Parathyroid adenoma (tissue), 2 donors: ENCODE measurements at regions not wholly inside any gene's neighbourhood (a gene's known extent, or its start where the extent isn't known, plus 50 kb on each side); places are given as distances from the start of the nearest gene placed in this dataset.

Experiments
- H2AFZ ChIP-seq: fragments of 300-600 bp; sonication (generic); one replicate; pipeline ENCODE4 v1.7.0; 2017; ENCODE audit warnings: antibody characterized with exemption, mild to moderate bottlenecking
- H3K27ac ChIP-seq: fragments of 300-600 bp; sonication (generic); one replicate; pipeline ENCODE4 v1.7.0; 2017
- H3K27me3 ChIP-seq: fragments of 300-600 bp; sonication (generic); one replicate; pipeline ENCODE4 v1.7.0; 2017; ENCODE audit warnings: low read length; ENCODE audit not compliant: control insufficient read depth, insufficient read depth
- H3K36me3 ChIP-seq: fragments of 300-600 bp; sonication (generic); one replicate; pipeline ENCODE4 v1.7.0; 2017; ENCODE audit warnings: low read length; ENCODE audit not compliant: control insufficient read depth, insufficient read depth
- H3K4me1 ChIP-seq: fragments of 300-600 bp; sonication (generic); one replicate; pipeline ENCODE4 v1.7.0; 2017; ENCODE audit warnings: control low read depth
- H3K4me2 ChIP-seq: fragments of 300-600 bp; sonication (generic); one replicate; pipeline ENCODE4 v1.7.0; 2017; ENCODE audit warnings: low read length
- H3K4me3 ChIP-seq: fragments of 300-600 bp; sonication (generic); one replicate; pipeline ENCODE4 v1.7.0; 2017; ENCODE audit warnings: low read depth, low read length
- H3K79me2 ChIP-seq: fragments of 300-600 bp; sonication (generic); one replicate; pipeline ENCODE4 v1.7.0; 2017; ENCODE audit warnings: control low read depth
- H3K9ac ChIP-seq: fragments of 300-600 bp; sonication (generic); one replicate; pipeline ENCODE4 v1.7.0; 2017; ENCODE audit warnings: mild to moderate bottlenecking
- H3K9me3 ChIP-seq: fragments of 300-600 bp; sonication (generic); one replicate; pipeline ENCODE4 v1.7.0; 2017; ENCODE audit warnings: low read length; ENCODE audit not compliant: control insufficient read depth
- TF ChIP-seq, protein P1 (sequence below): fragments of 300-600 bp; sonication (generic); IDR thresholded peaks from one replicate; pipeline ENCODE4 v1.7.0; 2017; ENCODE audit warnings: antibody characterized with exemption, mild to moderate bottlenecking
- donor health status: primary hyperparathyroidism.

DNA sequence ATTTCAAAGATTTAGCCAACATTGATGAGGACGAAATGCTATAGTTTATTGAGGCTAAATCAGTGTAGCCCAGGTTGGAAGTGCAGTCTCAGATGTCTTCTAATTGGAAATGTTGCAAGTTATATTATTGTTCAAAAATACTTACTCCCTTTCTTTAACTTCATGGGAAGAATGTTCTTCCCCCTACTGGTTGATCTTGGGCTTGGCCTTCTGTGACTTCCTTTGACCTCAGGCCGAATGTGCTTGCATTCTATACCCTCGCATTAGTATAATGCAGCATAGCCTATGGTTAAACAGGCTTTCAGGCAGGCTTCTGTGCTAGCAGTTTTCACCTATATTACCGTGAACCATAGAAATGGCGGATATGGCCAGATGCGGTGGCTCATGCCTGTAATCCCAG lies 77.3 kb downstream of the RPE65 start:
- Histone ChIP-seq H2AFZ (no peak overlapping the region), H3K4me3 (no peak overlapping the region), H3K79me2 (no peaks in the 10 kb centered on the region), H3K27me3 (no peaks in the 10 kb centered on the region), H3K4me1 (no peaks in the 10 kb centered on the region), H3K4me2 (no peak overlapping the region), H3K9me3 (no peaks in the 10 kb centered on the region), H3K27ac (no peak overlapping the region), H3K9ac (no peak overlapping the region), H3K36me3 (no peaks in the 10 kb centered on the region)
- TF ChIP-seq, protein P1, sequence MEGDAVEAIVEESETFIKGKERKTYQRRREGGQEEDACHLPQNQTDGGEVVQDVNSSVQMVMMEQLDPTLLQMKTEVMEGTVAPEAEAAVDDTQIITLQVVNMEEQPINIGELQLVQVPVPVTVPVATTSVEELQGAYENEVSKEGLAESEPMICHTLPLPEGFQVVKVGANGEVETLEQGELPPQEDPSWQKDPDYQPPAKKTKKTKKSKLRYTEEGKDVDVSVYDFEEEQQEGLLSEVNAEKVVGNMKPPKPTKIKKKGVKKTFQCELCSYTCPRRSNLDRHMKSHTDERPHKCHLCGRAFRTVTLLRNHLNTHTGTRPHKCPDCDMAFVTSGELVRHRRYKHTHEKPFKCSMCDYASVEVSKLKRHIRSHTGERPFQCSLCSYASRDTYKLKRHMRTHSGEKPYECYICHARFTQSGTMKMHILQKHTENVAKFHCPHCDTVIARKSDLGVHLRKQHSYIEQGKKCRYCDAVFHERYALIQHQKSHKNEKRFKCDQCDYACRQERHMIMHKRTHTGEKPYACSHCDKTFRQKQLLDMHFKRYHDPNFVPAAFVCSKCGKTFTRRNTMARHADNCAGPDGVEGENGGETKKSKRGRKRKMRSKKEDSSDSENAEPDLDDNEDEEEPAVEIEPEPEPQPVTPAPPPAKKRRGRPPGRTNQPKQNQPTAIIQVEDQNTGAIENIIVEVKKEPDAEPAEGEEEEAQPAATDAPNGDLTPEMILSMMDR = no peak

DNA sequence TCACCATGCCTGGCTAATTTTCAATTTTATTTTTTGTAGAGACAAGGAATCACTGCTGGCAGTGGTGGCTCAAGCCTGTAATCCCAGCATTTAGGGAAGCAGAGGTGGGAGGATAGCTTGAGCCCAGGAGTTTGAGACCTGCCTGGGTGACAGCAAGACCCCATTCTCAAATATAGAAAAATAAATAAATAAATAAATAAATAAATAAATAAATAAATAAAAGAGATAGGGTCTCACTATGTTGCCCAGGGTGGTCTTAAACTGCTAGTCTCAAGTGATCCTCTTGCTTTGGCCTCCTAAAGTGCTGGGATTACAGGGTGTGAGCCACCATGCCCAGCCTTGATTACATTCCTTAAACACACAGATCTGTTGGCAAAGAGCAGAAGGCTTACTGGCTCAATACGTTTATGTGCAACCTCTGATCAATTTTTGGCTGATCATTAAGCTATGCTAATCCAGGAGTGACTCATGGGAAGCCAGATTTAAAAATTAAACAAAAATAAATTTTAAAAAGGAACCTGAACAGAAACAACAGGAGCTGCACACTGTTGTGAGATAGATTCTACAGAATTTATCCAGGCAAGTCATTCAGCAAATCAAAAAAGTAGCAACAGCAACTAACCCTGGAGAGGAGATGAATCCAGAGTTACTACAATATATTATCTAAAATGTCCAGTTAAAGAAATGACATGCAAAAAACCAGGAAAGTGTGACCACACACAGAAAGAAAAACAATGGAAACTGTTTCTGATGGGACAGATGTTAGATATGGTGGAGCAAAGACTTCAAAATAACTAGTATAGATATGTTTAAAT lies 79.4 kb downstream of the RPE65 start:
- TF ChIP-seq, protein P1 = no peak
- H3K4me2 ChIP-seq = no peak overlapping the region

DNA sequence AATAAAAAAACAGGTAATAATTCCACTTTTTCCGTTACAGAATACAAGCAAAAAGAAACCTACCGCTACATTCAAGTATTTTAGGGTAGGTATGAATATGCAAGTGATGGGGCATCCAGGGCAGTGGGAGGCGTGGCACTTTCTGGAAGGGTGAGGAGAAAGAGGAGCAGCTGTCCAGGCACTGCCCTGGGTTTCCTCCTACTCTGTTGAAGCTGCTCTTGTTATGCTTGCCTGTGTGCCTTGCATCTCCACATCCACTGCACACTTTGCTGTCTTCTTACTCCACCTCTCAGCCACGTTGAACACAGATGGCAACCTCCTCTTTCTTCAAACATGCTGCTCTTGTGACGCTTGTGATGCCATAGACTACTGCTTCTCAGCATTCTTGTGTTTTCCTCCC lies 83.2 kb downstream of the RPE65 start:
- no peaks in the 10 kb centered on the region for H3K4me1 ChIP-seq
- H3K9me3 ChIP-seq = no peaks in the 10 kb centered on the region
- no peaks in the 10 kb centered on the region for H3K36me3 ChIP-seq
- TF ChIP-seq, protein P1 = no peak
- no peak overlapping the region for H3K4me2 ChIP-seq
- no peaks in the 10 kb centered on the region for H3K27me3 ChIP-seq
- H3K9ac ChIP-seq = no peak overlapping the region
- H2AFZ ChIP-seq = no peak overlapping the region
- H3K79me2 ChIP-seq = no peaks in the 10 kb centered on the region
- H3K27ac ChIP-seq = no peak overlapping the region
- no peak overlapping the region for H3K4me3 ChIP-seq

More for the DNA sequence above, 79.4 kb downstream of the RPE65 start:
- no peaks in the 10 kb centered on the region for H3K79me2 ChIP-seq
- no peak overlapping the region for H3K9ac ChIP-seq
- no peaks in the 10 kb centered on the region for H3K4me1 ChIP-seq
- no peaks in the 10 kb centered on the region for H3K9me3 ChIP-seq
- H3K4me3 ChIP-seq = no peak overlapping the region
- no peaks in the 10 kb centered on the region for H3K36me3 ChIP-seq
- H3K27me3 ChIP-seq = no peaks in the 10 kb centered on the region
- no peak overlapping the region for H2AFZ ChIP-seq
- H3K27ac ChIP-seq = no peak overlapping the region

DNA sequence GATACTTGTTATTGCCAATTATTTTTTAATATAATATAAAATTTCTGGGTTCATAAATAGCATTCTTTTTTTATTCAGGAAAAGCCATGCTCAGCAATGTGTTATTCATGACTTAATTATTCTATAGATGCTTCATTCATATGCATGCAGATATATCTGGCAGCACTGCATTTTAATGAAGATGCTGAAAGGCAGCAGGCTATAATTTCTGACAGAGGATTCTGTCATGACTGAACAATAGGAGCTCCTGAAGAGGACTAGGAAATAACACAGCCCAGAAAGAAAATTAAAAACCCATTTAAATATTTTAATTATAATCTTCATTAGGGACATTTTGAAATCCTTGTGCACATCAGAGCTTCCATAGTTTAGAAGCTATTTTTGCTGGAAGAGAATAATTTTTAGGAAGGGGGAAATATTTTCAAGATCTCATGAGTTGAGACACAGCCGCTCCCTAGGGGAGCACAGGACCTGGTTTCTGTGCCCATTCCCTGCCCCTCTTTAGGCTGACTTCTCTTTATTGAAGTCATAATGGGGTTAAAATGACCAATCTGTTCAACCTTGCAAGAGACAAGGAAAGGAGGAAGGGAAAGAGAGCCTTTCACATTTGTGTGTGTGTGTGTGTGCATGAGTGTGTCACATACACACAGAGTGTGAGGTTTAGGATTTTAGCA lies 83.9 kb downstream of the RPE65 start:
- Histone ChIP-seq H3K9me3 (no peaks in the 10 kb centered on the region), H3K9ac (no peak overlapping the region), H3K4me3 (no peak overlapping the region), H3K4me2 (no peak overlapping the region), H3K79me2 (no peaks in the 10 kb centered on the region), H3K27ac (no peak overlapping the region), H2AFZ (no peak overlapping the region), H3K36me3 (no peaks in the 10 kb centered on the region), H3K4me1 (no peaks in the 10 kb centered on the region), H3K27me3 (no peaks in the 10 kb centered on the region)
- TF ChIP-seq, protein P1 = no peak
